ELF-1 (cell line): ENCODE measurements at regions not wholly inside any gene's neighbourhood (a gene's known extent, or its start where the extent isn't known, plus 50 kb on each side); places are given as distances from the start of the nearest gene placed in this dataset.
"Not testable (repeated sequence)": the region's sequence is repeated elsewhere in the genome, so short reads cannot be mapped to it uniquely, and the experiment has no call there.

Experiments used
- DNase-seq: peaks from one replicate; pipeline ENCODE4 v3.0.0-alpha.2; 2016; ENCODE audit warnings: low read depth, low spot score

DNA sequence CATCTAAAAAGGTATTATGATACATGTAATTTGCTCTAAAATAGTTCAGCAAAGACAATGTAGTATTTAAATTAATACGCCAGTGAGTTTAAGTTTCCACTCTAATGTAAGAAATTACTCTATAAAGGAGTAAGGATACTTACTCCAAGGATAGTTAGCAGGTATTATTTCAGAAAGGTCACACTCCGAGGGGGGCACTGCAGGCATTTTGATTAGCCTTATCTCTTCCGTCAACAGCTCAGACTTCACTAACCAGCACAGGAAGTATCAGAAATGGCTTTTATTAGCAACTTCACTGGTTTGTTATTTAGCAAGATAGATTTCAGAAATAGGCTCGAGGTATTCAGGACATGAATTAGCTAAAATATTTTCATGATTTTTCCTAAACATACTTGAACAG, 127.0 kb downstream of the COX18 start:
- no peak for DNase-seq

DNA sequence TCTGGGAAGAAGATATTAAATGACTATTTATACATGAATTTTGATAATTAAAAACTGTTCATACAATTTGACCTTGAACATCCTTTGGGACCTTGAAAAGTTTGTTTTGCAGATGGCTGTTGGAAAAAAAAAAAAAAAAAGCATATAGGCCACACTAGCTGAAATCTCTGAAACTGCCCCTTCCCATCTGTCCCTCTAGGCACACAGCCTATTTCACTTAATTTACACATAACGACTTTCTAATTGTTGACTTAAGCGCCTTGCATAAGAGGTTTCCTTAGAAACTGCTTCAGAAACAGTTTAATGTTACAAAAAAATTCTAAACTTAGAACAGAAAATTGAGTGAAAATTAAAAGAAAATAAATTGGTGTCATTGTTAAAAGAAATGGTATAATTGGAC, 131.0 kb downstream of the COX18 start:
- no peak for DNase-seq

DNA sequence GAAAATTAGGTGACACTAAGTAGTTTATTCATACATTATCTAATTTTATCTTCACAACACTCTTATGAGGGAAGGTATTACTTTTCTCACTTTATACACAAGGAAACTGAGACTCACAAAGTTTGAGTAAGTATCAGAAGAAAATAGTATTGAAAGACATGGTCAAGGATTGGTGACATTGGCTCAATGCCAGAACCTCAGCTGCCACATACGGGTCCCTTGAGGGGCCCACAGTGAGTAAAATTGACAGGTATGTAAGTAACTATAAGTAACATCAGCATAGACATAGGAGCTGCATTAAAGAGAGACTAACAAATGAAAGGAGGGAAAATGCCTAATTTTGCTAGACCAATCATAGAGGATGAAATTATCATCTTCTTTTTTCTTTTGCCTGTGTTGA, 134.1 kb downstream of the COX18 start:
- no peak for DNase-seq

DNA sequence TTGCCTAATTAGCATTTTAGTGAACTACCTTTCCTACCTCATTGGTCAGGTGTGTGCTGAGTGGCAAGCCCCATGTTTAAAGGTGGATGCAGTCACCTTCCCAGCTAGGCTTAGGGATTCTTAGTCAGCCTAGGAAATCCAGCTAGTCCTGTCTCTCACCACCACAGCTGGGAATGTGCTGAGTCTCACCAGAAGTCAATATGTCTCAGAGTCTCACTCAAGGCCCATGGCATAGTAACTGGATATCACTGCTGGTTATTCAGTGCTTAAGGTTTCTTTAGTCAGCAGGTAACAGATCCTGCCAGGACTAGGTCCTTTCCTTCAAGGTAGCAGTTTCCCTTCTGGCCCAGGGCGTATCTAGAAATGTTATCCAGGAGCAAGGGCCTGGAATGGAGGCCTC, 136.5 kb downstream of the COX18 start:
- DNase-seq: no peak

DNA sequence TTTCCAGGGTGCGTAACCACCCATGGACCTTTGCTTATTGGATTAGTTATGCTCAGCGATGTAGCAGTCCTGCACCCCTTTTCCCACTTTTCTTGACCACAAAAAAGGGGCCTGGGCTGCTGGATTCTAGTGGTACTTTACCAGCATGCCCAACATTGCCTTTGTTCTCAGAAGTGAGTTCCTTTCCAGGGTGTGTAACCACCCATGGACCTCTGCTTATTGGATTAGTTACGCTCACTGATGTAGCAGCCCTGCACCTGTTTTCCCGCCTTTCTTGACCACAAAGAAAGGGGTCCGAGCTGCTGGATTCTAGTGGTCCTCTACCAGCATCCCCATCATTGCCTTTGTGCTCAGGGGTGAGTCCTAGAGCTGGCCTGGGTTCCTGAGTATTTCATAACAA, 138.2 kb downstream of the COX18 start:
- no peak for DNase-seq

DNA sequence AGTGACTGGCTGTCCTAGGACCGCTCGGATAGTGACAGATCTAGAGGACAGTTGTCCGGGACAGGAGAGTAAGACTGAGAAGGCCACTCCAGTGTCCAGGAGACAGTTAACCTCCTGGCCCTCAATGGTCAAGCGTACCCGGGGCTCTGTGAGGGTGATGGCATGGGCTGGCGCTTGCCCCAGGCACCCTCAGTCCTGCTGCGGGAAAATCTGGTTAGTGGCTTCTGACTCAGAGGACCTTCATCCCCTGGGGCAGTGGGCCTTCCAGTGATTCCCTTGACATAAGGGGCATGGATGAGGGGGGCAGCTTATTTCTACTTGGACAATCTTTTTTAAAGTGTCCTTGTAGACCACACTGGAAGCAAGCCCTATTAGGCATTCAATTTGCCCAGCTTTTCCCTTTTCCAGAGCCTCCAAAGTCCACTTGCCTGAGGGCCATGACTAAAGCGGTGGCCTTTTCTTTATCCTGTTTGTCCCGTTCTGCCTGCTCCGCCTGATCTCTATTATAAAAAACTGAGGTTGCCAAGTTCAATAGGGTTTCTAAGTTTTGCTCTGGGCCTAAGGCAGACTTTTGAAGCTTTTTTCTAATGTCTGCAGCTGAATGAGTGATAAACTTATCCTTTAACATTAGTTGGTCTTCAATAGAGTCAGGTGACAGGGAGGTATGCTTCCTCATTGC, 139.8 kb downstream of the COX18 start:
- peak; percentile 19 for DNase-seq

DNA sequence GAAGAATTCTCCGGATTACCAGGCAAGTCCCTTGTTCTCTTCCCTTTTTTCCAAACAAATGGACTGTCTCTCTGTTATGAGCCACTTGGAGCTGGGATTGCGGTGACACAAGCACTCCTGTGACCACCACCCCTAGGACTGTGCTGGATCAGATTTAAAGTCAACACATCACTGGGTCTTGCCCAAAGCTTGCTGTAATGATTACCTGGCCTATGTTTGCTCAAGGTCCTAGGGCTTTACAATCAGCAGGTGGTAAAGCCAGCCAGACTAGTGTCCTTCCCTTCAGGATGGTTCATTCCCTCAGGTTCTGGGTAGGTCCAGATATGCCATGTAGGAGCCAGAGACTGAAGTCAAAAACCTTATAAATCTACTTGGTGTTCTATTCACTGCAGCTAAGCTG, 144.7 kb downstream of the COX18 start:
- DNase-seq: no peak

DNA sequence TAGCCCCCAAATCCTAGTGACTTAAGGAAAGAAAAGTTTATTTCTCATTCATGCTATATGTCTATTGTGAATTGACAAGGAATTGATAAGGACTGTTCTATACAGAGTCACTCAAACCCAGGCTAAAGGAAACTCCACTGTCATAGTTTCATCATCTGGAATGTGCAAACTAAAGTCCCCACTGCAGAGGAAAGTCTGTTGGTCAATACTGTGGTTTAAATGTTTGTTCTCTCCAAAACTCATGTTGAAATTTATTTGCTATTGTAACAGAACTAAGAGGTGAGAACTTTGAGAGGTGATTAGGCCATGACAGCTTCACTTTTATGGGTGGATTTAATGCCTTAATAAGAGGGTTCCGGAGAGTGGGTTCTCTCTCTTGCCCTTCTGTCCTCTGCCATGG, 149.6 kb downstream of the COX18 start:
- no peak for DNase-seq

DNA sequence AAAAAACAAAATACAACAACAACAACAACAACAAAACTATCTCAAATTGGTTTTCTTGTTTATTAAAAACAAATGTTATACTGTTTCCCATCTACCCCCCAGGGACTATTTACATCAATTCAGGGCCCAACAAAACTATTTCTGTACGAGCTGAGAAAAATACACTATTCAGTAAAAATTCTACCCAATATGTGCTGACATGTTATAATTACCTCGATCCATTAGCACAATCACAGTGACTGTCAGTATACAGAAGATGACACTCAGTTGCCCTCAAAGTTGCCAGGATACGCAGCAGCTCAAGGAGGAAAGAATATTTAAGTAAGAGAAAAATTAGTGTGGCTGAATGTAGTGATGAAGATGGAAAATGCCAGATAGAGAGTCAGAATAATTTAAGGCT, 150.1 kb downstream of the COX18 start:
- DNase-seq: no peak

DNA sequence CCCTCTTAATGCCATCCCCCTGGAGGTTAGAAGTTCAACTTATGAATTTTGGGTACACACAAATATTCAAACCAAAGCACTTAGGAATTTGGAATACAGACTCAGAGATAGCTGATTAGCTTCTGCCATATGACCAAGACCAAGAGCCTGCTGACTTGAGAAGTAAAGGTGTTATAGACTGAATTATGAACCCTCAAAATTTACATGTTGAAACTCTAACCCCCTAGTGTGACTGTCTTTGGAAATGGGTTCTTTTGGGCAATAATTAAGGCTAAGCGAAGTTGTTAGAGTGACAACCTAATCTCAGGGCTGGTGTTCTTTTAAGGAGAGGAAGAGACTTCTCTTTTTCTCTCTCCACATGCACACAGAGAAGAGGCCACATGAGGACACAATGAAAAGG, 151.2 kb downstream of the COX18 start:
- DNase-seq: no peak

DNA sequence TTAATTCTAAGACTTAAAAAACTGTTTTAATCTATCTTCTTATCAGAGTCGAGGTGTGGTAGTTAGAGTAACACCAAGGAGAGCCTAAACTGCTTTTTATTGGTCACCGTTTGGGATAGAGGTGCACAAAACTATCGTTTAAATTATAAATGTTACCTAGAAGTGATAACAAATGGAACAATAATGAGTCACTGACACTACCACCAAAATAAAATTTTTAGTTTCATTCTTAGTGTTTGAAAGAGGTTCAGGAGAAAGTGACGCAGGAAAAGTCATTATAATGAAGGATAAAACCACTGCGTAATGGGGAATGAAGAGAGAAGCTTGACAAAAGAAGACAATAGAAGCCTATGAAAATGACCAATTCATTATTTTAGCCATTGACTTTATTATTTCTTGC, 158.2 kb downstream of the COX18 start:
- DNase-seq: no peak

DNA sequence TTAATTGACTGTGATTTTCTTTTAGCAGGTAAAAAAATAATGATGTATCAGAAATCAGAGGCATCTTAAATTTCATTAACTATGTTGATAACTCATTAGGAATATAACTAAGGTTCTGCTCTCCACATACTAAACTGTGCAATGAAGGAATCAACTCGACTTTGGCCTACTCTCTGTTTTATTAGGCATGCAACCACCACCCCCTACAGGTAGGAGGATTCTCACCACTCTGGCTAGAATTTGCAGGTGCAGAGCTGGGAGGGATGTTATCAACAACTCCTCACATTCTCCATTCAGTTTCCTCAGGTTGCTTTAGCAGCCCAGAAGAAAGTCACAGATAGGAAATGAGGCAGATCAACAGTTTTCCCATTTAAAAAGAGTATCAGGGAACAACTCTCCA, 160.1 kb downstream of the COX18 start:
- DNase-seq: peak; percentile 11

DNA sequence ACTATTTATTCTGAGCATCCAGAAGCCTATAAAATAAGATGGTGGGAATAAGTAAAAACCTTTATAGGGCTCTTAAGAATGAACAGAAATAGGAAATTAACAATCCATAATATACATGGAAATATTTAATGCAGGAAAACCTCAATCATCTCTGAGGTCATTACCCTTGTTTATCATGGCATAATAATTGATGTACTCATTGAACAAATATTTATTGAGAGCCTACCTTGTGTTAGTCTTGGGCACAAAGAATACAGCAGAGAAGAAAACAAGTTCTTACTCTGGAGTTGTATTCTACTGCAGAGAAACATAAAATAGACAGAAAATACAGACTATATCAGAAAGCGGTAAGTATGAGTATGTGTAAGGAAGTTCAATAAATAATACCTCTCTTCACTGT, 167.2 kb downstream of the COX18 start:
- DNase-seq: no peak

DNA sequence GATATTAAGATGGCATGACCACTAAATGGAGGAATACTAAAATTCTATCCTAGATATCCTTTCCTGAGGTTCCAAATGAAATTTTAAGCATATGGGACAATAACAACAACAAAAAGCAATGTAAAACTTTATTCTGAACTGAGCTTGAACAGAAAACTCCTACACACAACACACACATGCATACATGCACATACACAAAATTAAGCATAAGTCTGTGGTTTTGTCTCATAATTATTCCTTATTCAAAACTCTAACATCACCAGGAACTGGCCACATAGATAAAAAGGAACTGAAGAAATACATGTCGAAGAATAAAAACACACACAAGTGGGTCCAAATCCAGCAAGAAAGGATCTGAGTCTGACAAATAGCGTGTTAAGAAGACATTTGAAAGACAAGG, 168.0 kb downstream of the COX18 start:
- no peak for DNase-seq

DNA sequence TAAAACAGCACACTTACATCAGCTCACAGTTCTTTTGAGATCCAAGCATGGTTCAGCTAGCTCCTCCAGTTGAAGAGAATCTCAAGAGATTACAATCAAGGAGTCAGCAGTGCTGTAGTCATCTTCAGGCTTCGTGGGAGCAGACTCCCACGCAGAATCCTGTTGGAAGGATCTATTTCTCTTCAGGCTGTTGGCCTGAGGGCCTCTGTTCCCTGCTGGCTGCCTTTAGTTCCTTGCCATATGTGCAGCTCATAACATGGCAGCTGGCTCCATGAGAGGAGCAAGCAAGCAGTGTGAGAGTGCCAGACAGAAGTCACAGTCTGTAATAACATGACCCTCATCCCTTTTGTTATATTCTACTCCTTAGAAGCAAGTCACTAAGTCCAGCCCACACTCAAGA, 168.6 kb downstream of the COX18 start:
- DNase-seq: peak; percentile 4

DNA sequence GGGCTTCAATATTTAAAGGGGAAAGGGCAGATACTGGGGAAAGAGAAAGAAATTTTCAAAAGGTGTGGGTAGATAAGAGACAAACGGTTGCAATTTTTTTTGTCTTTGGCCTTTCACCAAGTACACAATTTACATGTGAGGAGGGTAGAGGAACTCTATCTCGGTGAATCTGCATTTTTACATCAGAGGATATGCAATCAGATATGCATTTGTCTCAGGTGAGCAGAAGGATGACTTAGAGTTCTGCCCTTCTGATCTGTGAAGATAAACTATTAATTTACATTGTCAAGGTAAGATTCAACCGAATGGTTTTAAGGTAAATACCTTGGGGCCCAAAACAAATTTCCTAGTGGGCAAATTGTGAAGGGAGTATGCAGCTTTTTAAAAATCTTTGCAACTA, 169.9 kb downstream of the COX18 start:
- DNase-seq: no peak

DNA sequence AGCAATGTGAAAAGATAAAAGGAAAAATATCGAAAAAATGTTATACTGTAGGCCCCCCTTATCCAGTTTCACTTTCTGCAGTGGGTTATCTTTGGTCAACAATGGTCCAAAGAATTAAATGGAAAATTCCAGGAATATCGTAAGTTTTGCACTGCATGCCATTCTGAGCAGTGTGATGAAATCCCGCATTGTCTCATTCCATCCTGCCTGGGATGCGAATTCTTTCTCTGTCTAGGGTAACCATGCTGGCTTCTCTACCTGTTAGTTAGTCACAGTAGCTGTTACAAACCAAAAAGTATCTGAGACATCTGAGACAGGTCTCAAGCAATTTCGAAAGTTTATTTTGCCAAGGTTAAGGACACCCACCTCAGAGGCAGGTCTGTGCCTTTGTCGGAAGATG, 170.3 kb downstream of the COX18 start:
- DNase-seq: no peak

DNA sequence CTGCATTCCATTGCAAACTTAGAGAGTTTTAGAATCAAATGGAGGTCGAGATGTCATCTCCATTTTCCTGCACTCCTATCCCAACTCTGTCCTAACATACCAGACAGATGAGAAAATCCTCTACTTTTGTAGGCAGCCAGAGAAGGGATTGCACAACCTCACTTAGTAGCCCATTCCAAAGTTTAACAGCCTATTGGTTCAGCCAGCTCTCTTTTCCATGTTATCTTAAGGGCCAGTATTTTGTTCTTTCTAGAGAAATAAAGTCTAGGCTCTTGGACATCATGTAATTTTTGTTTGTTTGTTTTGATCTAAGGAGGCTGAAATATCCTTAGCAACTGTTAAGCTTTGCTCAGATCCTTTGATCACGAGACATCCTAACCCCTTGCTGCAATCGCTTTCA, 173.0 kb downstream of the COX18 start:
- peak; percentile 4 for DNase-seq

DNA sequence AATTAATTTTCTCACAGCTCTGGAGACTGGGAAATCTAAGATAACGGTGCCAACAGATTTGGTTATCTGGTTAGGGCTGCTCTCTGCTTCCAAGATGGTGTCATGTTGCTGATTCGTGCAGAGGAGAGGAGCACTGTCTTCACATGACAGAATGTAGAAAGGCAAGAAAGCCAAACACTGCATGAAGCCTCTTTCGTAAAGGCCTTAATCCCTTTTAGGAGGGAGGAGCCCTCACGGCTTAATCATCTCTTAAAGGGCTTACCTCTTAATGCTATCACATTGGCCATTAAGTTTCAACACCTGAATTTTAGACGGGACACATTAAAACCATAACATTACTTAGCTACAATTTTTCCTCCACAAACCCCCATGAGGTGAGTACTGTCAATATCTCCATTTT, 174.1 kb downstream of the COX18 start:
- no peak for DNase-seq

DNA sequence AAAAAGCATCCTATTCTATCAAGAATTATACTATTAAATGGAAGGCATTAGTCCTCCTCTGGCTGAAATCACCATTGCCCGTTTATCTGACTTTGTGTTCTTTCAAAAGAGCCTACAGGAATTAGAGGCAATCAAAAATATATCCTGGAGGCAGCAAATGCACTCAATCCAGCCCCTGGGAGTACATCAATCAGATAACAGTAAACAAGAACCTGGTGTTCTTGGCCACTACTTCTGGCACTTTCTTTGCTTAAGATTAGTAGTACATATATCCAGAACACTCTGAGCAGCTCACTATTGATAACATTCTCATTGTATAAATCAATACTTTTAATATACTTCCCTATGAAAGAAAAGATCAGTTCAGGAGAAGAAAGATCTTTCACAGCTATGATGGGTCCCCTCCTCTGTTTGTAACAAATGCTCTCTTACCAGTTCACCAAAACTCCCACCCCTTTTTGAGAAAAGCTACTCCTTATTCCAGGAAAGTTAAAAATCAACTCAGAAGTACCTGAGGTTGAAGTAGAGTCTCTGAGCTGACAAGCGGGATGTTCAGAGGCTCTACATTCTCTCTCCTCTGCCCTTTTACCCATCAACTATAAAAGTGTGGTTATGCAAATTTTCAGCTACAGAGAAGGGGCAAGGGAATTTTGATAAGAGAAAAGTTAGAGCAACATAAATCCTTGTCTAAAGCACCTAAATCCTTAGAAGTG, 176.0 kb downstream of the COX18 start:
- DNase-seq: no peak

DNA sequence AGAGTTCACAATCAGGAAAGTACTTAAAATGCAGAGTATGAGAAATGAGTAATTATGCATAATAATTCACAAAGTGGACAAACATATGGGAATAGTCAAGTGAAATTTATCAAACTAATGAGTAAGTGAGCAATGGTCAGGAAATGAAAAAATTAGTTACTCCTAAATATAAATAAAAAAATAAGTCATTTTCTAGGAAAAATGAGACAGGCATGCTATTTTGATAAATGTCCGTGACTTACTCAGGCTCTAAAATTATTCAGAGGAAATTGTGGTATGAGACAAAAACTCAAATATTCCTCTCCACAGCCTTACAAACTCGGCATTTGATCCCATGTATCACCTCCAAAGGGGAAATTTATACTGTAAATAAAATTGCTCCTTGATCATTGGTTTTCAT, 181.2 kb downstream of the COX18 start:
- no peak for DNase-seq

DNA sequence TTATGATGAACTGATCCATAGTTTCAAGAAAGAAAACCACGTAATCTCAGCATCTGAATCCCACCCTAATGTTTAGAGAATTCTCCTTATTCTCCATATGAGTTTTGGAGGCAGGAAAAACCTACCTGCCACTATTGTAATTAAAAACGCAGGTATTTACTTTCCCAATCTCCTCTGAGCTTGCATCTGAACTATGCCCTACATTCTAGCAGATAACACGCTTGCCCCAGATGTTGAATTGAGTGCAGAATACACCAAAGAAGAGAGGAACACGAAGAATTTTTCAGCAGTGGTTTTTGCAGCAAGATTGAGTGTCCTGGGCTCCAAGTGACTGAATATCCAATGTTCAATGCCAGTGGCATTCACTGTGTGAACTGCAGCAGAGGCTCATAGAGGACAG, 182.4 kb downstream of the COX18 start:
- DNase-seq: no peak

DNA sequence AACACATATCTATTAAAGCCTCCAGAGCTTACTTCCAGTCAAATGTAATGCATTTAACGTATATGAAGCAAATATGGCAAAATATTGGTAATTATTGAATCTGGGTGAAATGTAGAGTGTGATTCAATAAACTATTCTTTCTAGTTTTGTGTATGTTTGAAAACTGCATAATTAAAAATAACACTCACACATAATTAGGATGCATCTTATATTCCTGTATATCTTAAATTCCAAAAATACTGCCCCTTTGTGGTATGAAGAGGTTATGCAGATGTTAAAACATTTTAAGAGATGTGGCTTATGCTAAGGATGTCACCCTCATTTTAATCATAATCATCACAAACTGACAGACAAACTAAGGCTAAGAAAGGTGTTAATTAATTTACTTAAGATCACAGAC, 182.9 kb downstream of the COX18 start:
- DNase-seq: no peak

DNA sequence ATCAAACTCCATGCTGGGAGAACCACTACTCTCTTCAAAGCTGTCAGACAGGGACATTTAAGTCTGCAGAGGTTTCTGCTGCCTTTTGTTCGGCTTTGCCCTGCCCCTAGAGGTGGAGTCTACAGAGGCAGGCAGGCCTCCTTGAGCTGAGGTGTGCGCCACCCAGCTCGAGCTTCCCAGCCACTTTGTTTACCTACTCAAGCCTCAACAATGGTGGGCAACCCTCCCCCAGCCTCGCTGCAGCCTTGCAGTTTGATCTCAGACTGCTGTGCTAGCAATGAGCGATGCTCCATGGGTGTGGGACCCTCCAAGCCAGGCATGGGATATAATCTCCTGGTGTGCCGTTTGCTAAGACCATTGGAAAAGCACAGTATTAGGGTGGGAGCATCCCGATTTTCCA, 185.3 kb downstream of the COX18 start:
- not testable (repeated sequence) for DNase-seq
